Neural crest cell (in vitro differentiated cells): ENCODE measurements at regions not wholly inside any gene's neighbourhood (a gene's known extent, or its start where the extent isn't known, plus 50 kb on each side); places are given as distances from the start of the nearest gene placed in this dataset.

Experiments
- DNase-seq: peaks from one replicate; pipeline ENCODE4 v3.0.0; 2021; ENCODE audit warnings: low read depth, mixed read lengths, low spot score
- H3K27ac Mint-ChIP-seq: one replicate; pipeline ENCODE4 v1.8.0; 2021; ENCODE audit warnings: mild to moderate bottlenecking, mixed read lengths; ENCODE audit not compliant: unreplicated experiment
- H3K27me3 Mint-ChIP-seq: 2 replicates; pipeline ENCODE4 v1.8.0; 2021; ENCODE audit warnings: low read depth, mild to moderate bottlenecking, mixed read lengths
- H3K36me3 Mint-ChIP-seq: 2 replicates; pipeline ENCODE4 v1.8.0; 2021; ENCODE audit warnings: low read depth, mild to moderate bottlenecking, mixed read lengths
- H3K4me1 Mint-ChIP-seq: 2 replicates; pipeline ENCODE4 v1.8.0; 2021; ENCODE audit warnings: mixed read lengths
- H3K4me3 Mint-ChIP-seq: one replicate; pipeline ENCODE4 v1.8.0; 2021; ENCODE audit warnings: mild to moderate bottlenecking, mixed read lengths
- H3K9me3 Mint-ChIP-seq: 2 replicates; pipeline ENCODE4 v1.8.0; 2021; ENCODE audit warnings: mixed read lengths
- CTCF ChIP-seq: fragments of 200-600 bp; sonication (generic); conservative IDR thresholded peaks from 2 replicates; pipeline ENCODE4 v1.5.0; 2021; ENCODE audit warnings: antibody characterized with exemption, mild to moderate bottlenecking

- Mint-ChIP-seq H3K4me1 (peaks cover 24% of the 10 kb centered on the region), H3K36me3 (no peaks in the 10 kb centered on the region), H3K27me3 (no peaks in the 10 kb centered on the region), H3K27ac (peak overlapping the region; percentile 62), H3K9me3 (no peaks in the 10 kb centered on the region), H3K4me3 (no peak overlapping the region)
- no peak for TF ChIP-seq CTCF
- DNase-seq: no peak
These were observed 326.9 kb upstream of the DIO3 start for GRCh38 chr14:101234244-101234937.

- Mint-ChIP-seq H3K27ac (peak overlapping the region; percentile 88), H3K36me3 (no peaks in the 10 kb centered on the region), H3K4me1 (peaks cover 24% of the 10 kb centered on the region), H3K9me3 (no peaks in the 10 kb centered on the region), H3K27me3 (no peaks in the 10 kb centered on the region), H3K4me3 (no peak overlapping the region)
- DNase-seq: no peak
- TF ChIP-seq CTCF: no peak
These were observed 326.3 kb upstream of the DIO3 start for GRCh38 chr14:101234999-101235334.

GRCh38 chr14:101235335-101236103, 325.8 kb upstream of the DIO3 start:
- peak; percentile 78 for TF ChIP-seq CTCF
- peak; percentile 83 for DNase-seq
- Mint-ChIP-seq H3K27me3 (no peaks in the 10 kb centered on the region), H3K36me3 (no peaks in the 10 kb centered on the region), H3K4me1 (peaks cover 24% of the 10 kb centered on the region), H3K27ac (peak overlapping the region; percentile 88), H3K9me3 (no peaks in the 10 kb centered on the region), H3K4me3 (no peak overlapping the region)

- no peaks in the 10 kb centered on the region for H3K36me3 Mint-ChIP-seq
- H3K27ac Mint-ChIP-seq: no peak overlapping the region
- DNase-seq: no peak
- H3K4me1 Mint-ChIP-seq: peaks cover 28% of the 10 kb centered on the region
- TF ChIP-seq CTCF: no peak
- H3K4me3 Mint-ChIP-seq: no peak overlapping the region
- H3K27me3 Mint-ChIP-seq: no peaks in the 10 kb centered on the region
- H3K9me3 Mint-ChIP-seq: peaks cover 2% of the 10 kb centered on the region
These were observed 324.6 kb upstream of the DIO3 start for GRCh38 chr14:101236496-101237251.

- Mint-ChIP-seq H3K9me3 (peaks cover 2% of the 10 kb centered on the region), H3K27me3 (no peaks in the 10 kb centered on the region), H3K4me3 (no peak overlapping the region), H3K4me1 (peaks cover 28% of the 10 kb centered on the region), H3K27ac (no peak overlapping the region), H3K36me3 (no peaks in the 10 kb centered on the region)
- no peak for TF ChIP-seq CTCF
- DNase-seq: no peak
These were observed 324.1 kb upstream of the DIO3 start for GRCh38 chr14:101237252-101237616.
